ENCODE measurements at regions not wholly inside any gene's neighbourhood (a gene's known extent, or its start where the extent isn't known, plus 50 kb on each side); places are given as distances from the start of the nearest gene placed in this dataset.
A peak's percentile ranks its signal among the peaks of the same experiment; 100 is the strongest.

GRCh38 chr12:24537083-24537860 is 411.6 kb downstream of the BCAT1 start:
- H3K4me2 ChIP-seq (ENCODE audit: low read length) = peak overlapping the region; percentile 73
- H3K4me3 ChIP-seq (ENCODE audit: low read length) = peak overlapping the region; percentile 51
- H3K4me1 ChIP-seq (ENCODE audit: low read length) = peaks cover 60% of the 10 kb centered on the region
- no peaks in the 10 kb centered on the region for H4K20me1 ChIP-seq (ENCODE audit: insufficient read depth, low read length)
- no peaks in the 10 kb centered on the region for H3K9me3 ChIP-seq (ENCODE audit: insufficient read depth, low read length)
- peaks cover 99% of the 10 kb centered on the region for H3K79me2 ChIP-seq (ENCODE audit: low read length)
- peak overlapping the region; percentile 63 for H3K9ac ChIP-seq (ENCODE audit: low read length)
- peak overlapping the region; percentile 75 for H3K27ac ChIP-seq (ENCODE audit: low read length)
- TF ChIP-seq CTCF (IDR thresholded peaks at IDR 0.05; ENCODE audit: low read depth, low read length) = no peak
- TF ChIP-seq EZH2phosphoT487 (IDR thresholded peaks at IDR 0.05; ENCODE audit: low read depth) = no peak
- no peak overlapping the region for H2AFZ ChIP-seq (ENCODE audit: low read depth, low read length)
- no peaks in the 10 kb centered on the region for H3K27me3 ChIP-seq (ENCODE audit: low read depth, low read length)
- H3K36me3 ChIP-seq (replicated peaks; ENCODE audit: low read depth, low read length) = peaks cover 3% of the 10 kb centered on the region

GRCh38 chr12:24535334-24536069 is 413.4 kb downstream of the BCAT1 start:
- no peaks in the 10 kb centered on the region for H3K27me3 ChIP-seq (ENCODE audit: low read depth, low read length)
- H4K20me1 ChIP-seq (ENCODE audit: insufficient read depth, low read length) = no peaks in the 10 kb centered on the region
- H3K4me3 ChIP-seq (ENCODE audit: low read length) = peak overlapping the region; percentile 51

GRCh38 chr12:24534622-24535021 is 414.3 kb downstream of the BCAT1 start:
- Histone ChIP-seq H3K9ac (ENCODE audit: low read length) (peak overlapping the region; percentile 63), H3K79me2 (ENCODE audit: low read length) (peaks cover 99% of the 10 kb centered on the region), H3K4me3 (ENCODE audit: low read length) (peak overlapping the region; percentile 51), H4K20me1 (ENCODE audit: insufficient read depth, low read length) (no peaks in the 10 kb centered on the region), H3K9me3 (ENCODE audit: insufficient read depth, low read length) (no peaks in the 10 kb centered on the region), H3K27ac (ENCODE audit: low read length) (peak overlapping the region; percentile 75), H3K36me3 (replicated peaks; ENCODE audit: low read depth, low read length) (peaks cover 3% of the 10 kb centered on the region), H3K27me3 (ENCODE audit: low read depth, low read length) (no peaks in the 10 kb centered on the region), H2AFZ (ENCODE audit: low read depth, low read length) (no peak overlapping the region), H3K4me2 (ENCODE audit: low read length) (peak overlapping the region; percentile 73), H3K4me1 (ENCODE audit: low read length) (peaks cover 69% of the 10 kb centered on the region)
- TF ChIP-seq EZH2phosphoT487 (IDR thresholded peaks at IDR 0.05; ENCODE audit: low read depth) (no peak), CTCF (IDR thresholded peaks at IDR 0.05; ENCODE audit: low read depth, low read length) (peak; percentile 17; the same call in 1 of the 2 replicates)

More at GRCh38 chr12:24535334-24536069, 413.4 kb downstream of the BCAT1 start:
- Histone ChIP-seq H3K79me2 (ENCODE audit: low read length) (peaks cover 99% of the 10 kb centered on the region), H3K9me3 (ENCODE audit: insufficient read depth, low read length) (no peaks in the 10 kb centered on the region), H2AFZ (ENCODE audit: low read depth, low read length) (0 out of 2 replicates have a peak overlapping the region, but pooled peaks have one; percentile 9), H3K4me1 (ENCODE audit: low read length) (peaks cover 69% of the 10 kb centered on the region), H3K9ac (ENCODE audit: low read length) (peak overlapping the region; percentile 63), H3K36me3 (replicated peaks; ENCODE audit: low read depth, low read length) (peaks cover 3% of the 10 kb centered on the region), H3K27ac (ENCODE audit: low read length) (peak overlapping the region; percentile 75), H3K4me2 (ENCODE audit: low read length) (peak overlapping the region; percentile 73)
- TF ChIP-seq CTCF (IDR thresholded peaks at IDR 0.05; ENCODE audit: low read depth, low read length) (no peak), EZH2phosphoT487 (IDR thresholded peaks at IDR 0.05; ENCODE audit: low read depth) (no peak)

Measured in OCI-LY3 (cell line).